ENCODE measurements at regions not wholly inside any gene's neighbourhood (a gene's known extent, or its start where the extent isn't known, plus 50 kb on each side); places are given as distances from the start of the nearest gene placed in this dataset.
"Not testable (repeated sequence)": the region's sequence is repeated elsewhere in the genome, so short reads cannot be mapped to it uniquely, and the experiment has no call there.

DNA sequence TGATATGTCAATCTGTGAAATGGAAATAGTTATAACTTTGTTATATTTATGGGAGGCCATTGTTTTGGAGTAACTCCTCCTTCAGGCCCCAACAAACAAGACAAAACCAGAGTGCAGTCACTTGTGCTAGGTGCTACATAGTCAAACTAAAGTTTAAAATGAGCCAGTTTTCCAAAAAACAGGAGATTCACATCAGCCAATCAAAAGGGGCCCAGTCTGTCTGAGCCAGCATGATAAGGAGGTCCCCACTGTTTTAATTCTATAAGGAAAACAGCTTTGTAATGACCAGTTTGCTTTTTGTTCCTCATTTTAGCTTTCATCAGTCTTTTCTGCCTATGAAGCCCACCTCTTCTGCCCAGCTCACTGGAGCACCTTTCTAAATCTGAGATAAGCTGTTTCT lies 94.7 kb upstream of the SLC7A14 start:
- H3K4me1 ChIP-seq (ENCODE audit: control insufficient read depth, insufficient read depth, low read length) = no peaks in the 10 kb centered on the region
- CTCF ChIA-PET = no interaction called here
- POLR2A ChIA-PET = no interaction called here

DNA sequence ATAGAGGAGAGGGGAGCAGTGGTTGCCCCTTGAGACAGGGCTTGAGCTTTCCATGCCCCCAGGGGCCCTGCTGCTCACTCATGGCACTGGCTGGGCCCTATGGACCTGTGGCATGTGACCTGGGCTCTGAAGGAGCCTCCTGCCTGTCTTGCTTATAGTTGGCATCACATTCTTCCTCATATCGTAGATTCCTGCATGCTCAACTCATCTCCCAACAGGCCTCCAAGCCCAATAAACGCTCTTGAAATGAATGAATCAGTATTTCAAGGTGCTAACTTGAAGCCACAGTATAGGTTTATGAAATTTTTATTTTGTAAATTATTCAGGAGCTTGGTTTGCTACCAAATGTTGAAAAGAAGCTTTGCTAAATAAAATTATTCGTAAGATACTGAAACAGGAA lies 93.3 kb upstream of the SLC7A14 start:
- ChIA-PET POLR2A (no interaction called here), CTCF (no interaction called here)
- H3K4me3 ChIP-seq (ENCODE audit: low read depth, low read length) = no peak overlapping the region
- H3K36me3 ChIP-seq (ENCODE audit: control insufficient read depth in 2 of 2, insufficient read depth in 1 of 2, low read length in 2 of 2) = no peaks in the 10 kb centered on the region
- TF ChIP-seq ZNF707 (tag by site-specific recombination; IDR thresholded peaks at IDR 0.05) (no peak), ZNF121 (tag by site-specific recombination; IDR thresholded peaks at IDR 0.05) (no peak), ZFP37 (tag by site-specific recombination; IDR thresholded peaks at IDR 0.05) (no peak), SP3 (tag by site-specific recombination; IDR thresholded peaks at IDR 0.05) (no peak)
- H3K9me3 ChIP-seq (ENCODE audit: control insufficient read depth, insufficient read depth, low read depth, low read length) = no peaks in the 10 kb centered on the region
- no peaks in the 10 kb centered on the region for H3K4me1 ChIP-seq (ENCODE audit: control insufficient read depth, insufficient read depth, low read length)
- no peak overlapping the region for H3K27ac ChIP-seq (ENCODE audit: extremely low read depth, low read depth, low read length)

More for the DNA sequence above, 94.7 kb upstream of the SLC7A14 start:
- TF ChIP-seq, protein P1, sequence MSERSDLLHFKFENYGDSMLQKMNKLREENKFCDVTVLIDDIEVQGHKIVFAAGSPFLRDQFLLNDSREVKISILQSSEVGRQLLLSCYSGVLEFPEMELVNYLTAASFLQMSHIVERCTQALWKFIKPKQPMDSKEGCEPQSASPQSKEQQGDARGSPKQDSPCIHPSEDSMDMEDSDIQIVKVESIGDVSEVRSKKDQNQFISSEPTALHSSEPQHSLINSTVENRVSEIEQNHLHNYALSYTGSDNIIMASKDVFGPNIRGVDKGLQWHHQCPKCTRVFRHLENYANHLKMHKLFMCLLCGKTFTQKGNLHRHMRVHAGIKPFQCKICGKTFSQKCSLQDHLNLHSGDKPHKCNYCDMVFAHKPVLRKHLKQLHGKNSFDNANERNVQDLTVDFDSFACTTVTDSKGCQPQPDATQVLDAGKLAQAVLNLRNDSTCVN (tag by site-specific recombination; optimal IDR thresholded peaks at IDR 0.05) = no peak
- TF ChIP-seq SP2 (tag by site-specific recombination; IDR thresholded peaks at IDR 0.05) (no peak), ZNF548 (tag by site-specific recombination; IDR thresholded peaks at IDR 0.05) (no peak), ZNF48 (tag by site-specific recombination; IDR thresholded peaks at IDR 0.05) (no peak), ZBTB7A (tag by site-specific recombination; IDR thresholded peaks at IDR 0.05; ENCODE audit: low read depth) (no peak), RBAK (tag by site-specific recombination; IDR thresholded peaks at IDR 0.05) (no peak), ZNF677 (tag by site-specific recombination; IDR thresholded peaks at IDR 0.05) (no peak), SCRT1 (tag by site-specific recombination; IDR thresholded peaks at IDR 0.05; ENCODE audit: borderline replicate concordance) (no peak), ZNF626 (tag by site-specific recombination; IDR thresholded peaks at IDR 0.05) (no peak)
- TF ChIP-seq, protein P2, sequence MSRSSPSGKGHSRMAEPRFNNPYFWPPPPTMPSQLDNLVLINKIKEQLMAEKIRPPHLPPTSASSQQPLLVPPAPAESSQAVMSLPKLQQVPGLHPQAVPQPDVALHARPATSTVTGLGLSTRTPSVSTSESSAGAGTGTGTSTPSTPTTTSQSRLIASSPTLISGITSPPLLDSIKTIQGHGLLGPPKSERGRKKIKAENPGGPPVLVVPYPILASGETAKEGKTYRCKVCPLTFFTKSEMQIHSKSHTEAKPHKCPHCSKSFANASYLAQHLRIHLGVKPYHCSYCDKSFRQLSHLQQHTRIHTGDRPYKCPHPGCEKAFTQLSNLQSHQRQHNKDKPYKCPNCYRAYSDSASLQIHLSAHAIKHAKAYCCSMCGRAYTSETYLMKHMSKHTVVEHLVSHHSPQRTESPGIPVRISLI (tag by site-specific recombination; IDR thresholded peaks at IDR 0.05) = no peak
- TF ChIP-seq, protein P3, sequence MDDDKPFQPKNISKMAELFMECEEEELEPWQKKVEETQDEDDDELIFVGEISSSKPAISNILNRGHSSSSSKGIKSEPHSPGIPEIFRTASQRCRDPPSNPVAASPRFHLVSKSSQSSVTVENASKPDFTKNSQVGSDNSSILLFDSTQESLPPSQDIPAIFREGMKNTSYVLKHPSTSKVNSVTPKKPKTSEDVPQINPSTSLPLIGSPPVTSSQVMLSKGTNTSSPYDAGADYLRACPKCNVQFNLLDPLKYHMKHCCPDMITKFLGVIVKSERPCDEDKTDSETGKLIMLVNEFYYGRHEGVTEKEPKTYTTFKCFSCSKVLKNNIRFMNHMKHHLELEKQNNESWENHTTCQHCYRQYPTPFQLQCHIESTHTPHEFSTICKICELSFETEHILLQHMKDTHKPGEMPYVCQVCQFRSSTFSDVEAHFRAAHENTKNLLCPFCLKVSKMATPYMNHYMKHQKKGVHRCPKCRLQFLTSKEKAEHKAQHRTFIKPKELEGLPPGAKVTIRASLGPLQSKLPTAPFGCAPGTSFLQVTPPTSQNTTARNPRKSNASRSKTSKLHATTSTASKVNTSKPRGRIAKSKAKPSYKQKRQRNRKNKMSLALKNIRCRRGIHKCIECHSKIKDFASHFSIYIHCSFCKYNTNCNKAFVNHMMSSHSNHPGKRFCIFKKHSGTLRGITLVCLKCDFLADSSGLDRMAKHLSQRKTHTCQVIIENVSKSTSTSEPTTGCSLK (tag by site-specific recombination; IDR thresholded peaks at IDR 0.05) = no peak
- TF ChIP-seq, protein P4, sequence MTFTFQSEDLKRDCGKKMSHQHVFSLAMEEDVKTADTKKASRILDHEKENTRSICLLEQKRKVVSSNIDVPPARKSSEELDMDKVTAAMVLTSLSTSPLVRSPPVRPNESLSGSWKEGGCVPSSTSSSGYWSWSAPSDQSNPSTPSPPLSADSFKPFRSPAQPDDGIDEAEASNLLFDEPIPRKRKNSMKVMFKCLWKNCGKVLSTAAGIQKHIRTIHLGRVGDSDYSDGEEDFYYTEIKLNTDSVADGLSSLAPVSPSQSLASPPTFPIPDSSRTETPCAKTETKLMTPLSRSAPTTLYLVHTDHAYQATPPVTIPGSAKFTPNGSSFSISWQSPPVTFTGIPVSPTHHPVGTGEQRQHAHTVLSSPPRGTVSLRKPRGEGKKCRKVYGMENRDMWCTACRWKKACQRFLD (tag by site-specific recombination; IDR thresholded peaks at IDR 0.05) = no peak
- Histone ChIP-seq H3K36me3 (ENCODE audit: control insufficient read depth in 2 of 2, insufficient read depth in 1 of 2, low read length in 2 of 2) (no peaks in the 10 kb centered on the region), H3K9me3 (ENCODE audit: control insufficient read depth, insufficient read depth, low read depth, low read length) (no peaks in the 10 kb centered on the region), H3K4me3 (ENCODE audit: low read depth, low read length) (no peak overlapping the region), H3K27ac (ENCODE audit: extremely low read depth, low read depth, low read length) (no peak overlapping the region)

DNA sequence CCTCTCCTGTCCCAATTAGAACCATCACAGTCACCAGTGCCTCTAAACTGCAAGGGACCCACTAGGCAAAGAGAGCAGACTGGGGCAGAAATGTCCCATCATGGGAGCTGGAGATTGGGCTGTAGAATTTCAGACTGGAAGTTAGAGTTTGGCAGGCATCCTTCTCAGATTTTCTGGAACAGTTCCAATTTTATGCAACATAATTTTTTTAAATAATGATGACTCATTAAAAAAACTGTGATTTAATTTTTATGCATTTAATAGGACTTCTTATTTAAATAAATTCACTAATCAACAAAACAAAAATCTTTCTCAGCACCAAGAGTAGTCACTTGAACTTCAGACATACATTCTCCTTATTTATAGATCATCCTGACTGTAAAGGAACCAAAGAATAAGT lies 84.6 kb upstream of the SLC7A14 start:
- Histone ChIP-seq H3K27ac (ENCODE audit: extremely low read depth, low read depth, low read length) (no peak overlapping the region), H3K4me1 (ENCODE audit: control insufficient read depth, insufficient read depth, low read length) (no peaks in the 10 kb centered on the region), H3K9me3 (ENCODE audit: control insufficient read depth, insufficient read depth, low read depth, low read length) (no peaks in the 10 kb centered on the region), H3K36me3 (ENCODE audit: control insufficient read depth in 2 of 2, insufficient read depth in 1 of 2, low read length in 2 of 2) (no peaks in the 10 kb centered on the region), H3K4me3 (ENCODE audit: low read depth, low read length) (no peak overlapping the region)
- POLR2A ChIA-PET = no interaction called here
- CTCF ChIA-PET = no interaction called here
- no peak for TF ChIP-seq OVOL3 (tag by site-specific recombination; IDR thresholded peaks at IDR 0.05)

DNA sequence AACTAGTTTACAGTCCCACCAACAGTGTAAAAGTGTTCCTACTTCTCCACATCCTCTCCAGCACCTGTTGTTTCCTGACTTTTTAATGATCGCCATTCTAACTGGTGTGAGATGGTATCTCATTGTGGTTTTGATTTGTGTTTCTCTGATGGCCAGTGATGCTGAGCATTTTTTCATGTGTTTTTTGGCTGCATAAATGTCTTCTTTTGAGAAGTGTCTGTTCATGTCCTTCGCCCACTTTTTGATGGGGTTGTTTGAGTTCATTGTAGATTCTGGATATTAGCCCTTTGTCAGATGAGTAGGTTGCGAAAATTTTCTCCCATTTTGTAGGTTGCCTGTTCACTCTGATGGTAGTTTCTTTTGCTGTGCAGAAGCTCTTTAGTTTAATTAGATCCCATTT lies 77.1 kb upstream of the SLC7A14 start:
- POLR2A ChIA-PET; H3K27ac ChIP-seq (ENCODE audit: extremely low read depth, low read depth, low read length); H3K9me3 ChIP-seq (ENCODE audit: control insufficient read depth, insufficient read depth, low read depth, low read length); H3K36me3 ChIP-seq (ENCODE audit: control insufficient read depth in 2 of 2, insufficient read depth in 1 of 2, low read length in 2 of 2); H3K4me1 ChIP-seq (ENCODE audit: control insufficient read depth, insufficient read depth, low read length); H3K4me3 ChIP-seq (ENCODE audit: low read depth, low read length); CTCF ChIA-PET: not testable (repeated sequence)

All from HEK293 (cell line).